Superior temporal gyrus (tissue), 1 donor: ENCODE measurements at regions not wholly inside any gene's neighbourhood (a gene's known extent, or its start where the extent isn't known, plus 50 kb on each side); places are given as distances from the start of the nearest gene placed in this dataset.
"Not testable (repeated sequence)": the region's sequence is repeated elsewhere in the genome, so short reads cannot be mapped to it uniquely, and the experiment has no call there.

Experiments
- DNase-seq: peaks from one replicate; pipeline ENCODE4 v3.0.0-alpha.2; 2016; ENCODE audit errors: extremely low spot score

DNA sequence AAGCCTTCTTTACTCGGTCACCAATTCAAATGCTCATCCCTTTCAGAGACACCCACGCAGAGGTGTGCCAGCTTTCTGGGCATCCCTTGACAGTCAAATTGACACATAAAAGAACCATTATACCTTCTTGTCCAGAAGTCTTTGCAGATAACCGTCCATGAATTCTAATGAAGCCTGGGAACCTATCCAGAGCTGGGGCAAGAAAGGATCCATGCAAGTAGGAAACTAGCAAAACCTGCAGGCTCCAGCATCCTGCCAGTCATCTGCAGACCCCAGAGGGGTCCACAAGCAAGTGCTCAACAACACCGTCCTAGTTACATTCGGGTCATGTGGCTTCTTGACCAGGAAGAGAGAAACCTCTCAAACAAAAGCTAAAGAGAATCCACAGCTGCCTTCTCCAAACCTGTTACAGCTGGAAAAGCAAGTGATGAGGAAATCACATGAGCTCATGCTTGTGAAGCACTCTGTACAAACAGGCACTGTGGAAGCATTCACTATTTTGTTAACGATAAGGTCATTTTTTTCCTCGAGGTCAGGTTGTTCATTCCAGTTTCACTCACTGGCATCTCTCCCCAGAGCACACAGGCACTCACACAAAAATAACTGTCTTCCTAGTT is 80.2 kb upstream of the DMRT1 start:
- DNase-seq: no peak

DNA sequence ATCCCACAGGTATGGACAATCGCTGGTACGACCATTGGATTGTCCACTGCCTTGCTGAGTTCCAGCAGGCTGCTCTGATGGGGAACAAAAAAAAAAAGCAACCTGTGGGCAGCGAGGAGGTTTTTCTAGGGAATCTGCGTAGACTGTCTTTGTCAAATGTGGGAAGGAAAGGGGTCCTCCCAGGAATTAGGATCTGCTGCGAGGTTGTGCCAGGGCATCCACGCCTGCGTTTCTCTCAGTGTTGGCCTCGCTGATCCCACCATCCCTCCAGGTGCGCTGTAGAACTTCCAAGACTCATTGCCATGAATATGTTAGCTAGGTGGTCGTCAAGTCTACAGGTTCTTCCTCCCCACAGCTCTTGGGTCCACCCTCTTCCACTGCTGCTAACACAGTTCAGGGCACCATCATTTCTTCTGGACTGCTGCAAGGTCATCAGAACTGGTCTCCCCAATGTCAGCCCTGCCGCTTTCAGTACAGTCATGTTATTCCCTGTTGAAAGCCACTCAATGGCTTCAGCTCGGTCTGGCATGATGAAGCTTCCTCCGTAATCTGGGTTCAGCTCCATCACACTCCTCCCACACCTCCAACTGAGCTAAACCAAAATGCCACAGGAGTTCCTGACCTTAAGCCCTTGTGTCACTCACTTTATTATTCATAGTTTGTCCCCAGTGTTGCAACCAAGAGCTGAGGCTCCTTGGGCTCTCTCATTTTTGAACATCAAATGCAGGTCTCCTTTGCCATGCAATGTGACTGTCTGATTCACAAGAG is 79.5 kb upstream of the DMRT1 start:
- no peak for DNase-seq

DNA sequence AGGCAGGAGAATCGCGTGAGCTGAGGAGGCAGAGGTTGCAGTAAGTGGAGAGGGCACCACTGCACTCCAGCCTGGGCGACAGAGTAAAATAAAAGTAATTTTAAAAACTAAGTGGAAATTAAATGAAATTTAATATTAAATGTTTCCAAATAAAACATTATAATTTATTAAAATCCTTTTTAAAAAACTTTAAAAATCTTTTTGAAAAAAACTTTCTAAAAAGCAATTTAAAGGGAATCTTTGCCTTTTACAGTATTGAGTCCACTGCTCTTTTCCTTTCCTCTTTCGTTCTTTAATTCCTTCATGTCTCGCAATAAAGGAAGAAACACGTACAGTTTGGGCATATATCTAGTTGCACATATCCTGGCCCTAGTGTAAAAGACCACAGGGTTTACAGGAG is 77.8 kb upstream of the DMRT1 start:
- DNase-seq: no peak

DNA sequence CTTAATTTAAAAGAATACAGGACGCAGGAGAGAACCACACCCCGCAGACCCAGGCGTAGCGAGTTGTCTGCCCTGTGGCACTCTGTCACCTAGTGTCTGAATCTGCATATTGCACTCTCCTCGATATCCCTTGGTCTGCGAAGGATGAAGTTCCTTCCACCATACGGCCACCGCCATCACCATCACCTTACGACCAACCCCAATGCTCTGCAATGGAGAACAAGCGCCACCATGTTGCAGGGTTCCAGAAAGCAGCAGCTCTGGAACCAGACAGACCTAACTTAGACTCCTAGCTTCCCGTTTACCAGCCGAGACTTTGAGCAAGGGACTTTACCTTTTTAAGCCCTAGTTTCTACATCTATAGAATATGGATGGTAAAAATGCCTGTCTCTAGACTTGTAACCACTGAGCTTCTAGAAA is 77.4 kb upstream of the DMRT1 start:
- DNase-seq: peak; percentile 74

DNA sequence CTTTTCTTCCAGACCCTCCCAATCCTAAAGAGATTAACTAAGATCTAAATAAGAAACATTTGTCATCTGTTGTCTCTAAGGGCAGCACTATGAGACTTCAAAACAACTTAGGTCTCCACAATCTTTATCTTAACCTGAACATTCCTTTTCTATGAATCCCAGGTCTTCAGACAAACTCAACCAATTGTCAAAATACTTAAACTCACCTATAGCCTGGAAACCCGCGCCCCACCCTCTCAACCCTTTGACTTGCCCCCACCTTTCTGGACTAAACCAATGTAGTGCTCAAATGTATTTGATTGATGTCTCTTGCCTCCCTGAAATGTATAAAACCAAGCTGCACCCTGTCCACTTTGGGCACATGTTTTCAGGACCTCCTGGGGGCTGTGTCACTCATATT is 76.5 kb upstream of the DMRT1 start:
- no peak for DNase-seq

DNA sequence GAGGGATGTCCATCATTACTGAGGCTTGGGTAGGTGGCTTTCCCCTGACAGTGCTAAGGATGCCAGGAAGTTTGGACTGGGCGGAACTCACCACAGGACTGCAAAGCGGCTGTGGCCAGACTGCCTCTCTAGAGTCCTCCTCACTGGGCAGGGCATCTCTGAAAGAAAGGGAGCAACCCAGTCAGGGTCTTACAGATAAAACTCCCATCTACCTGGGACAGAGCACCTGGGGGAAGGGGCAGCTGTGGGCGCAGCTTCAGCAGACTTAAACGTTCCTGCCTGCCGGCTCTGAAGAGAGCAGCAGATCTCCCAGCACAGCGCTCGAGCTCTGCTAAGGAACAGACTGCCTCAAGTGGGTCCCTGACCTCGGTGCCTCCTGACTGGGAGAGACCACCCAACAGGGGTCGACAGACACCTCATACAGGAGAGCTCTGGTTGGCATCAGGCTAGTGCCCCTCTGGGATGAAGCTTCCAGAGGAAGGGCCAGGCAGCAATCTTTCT is 74.4 kb upstream of the DMRT1 start:
- DNase-seq: not testable (repeated sequence)

DNA sequence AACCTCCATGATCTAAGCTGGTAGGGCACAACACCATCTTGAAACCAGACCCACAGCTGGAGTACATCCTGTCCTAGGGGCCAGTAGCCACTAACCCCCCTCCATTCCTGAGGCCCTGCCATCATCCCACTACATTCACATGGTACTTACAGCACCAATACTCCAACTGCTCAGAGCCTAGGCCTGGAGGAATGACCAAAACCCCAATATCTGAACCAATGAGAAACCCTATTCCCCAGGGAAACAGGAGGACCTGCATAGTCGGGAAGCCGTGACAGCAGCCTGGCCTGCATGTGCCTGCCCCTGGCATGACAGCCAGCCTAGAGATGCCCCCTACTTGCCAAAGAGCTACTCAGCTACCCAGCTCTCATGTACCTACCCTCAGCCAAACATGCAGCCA is 65.4 kb upstream of the DMRT1 start:
- no peak for DNase-seq

DNA sequence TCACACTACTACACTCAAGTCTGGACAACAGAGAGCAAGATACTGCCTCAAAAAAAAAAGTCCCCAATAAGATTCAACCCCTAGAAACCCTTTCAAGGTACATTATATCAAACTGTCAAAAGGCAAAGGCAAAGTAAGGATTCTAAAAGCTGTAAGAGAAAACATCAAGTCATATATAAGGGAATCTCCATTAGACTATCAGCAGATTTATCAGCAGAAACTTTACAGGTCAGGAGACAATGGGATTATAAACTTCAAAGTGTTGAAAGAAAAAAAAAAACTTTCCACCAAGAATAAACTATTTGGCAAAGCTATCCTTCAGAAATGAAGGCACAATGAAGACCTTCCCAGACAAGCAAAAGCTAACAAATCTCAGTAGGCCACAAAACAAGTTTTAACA is 63.5 kb upstream of the DMRT1 start:
- no peak for DNase-seq

DNA sequence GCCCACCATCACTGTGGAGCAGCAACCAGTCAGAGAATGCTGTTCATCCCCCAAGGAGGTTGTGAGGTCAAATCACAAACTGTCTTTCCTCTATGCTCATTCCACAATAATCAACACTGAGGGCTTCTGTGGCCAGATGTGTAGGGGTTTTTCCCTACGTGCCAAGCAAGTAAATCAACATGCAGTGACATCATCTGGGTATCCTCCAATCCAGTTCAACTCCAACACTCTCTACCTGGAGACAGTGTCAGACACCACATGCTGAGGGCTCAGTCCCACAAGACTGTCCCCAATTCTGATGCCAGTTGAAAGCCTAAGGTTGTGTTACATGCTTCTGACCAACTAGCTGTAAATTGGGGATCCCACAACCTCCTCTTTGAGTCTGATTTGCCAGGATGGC is 57.3 kb upstream of the DMRT1 start:
- DNase-seq: no peak

DNA sequence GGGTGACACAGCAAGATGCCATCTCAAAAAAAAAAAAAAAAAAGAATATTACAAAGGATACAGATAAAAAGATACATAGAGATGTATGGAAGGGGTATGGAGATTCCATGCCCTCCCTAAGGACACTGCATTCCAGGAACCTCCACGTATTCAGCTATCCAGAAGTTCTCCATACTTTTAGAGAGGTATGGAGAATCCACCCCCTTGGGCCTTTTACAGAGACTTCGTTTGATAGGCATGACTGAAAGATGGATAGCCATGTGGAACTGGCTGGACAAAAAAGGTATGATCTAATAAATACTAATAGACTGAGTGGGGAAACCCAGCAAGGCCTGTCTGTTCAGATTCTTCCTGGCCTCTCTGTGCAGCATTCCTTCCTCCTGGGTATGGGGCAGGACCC is 56.6 kb upstream of the DMRT1 start:
- no peak for DNase-seq

DNA sequence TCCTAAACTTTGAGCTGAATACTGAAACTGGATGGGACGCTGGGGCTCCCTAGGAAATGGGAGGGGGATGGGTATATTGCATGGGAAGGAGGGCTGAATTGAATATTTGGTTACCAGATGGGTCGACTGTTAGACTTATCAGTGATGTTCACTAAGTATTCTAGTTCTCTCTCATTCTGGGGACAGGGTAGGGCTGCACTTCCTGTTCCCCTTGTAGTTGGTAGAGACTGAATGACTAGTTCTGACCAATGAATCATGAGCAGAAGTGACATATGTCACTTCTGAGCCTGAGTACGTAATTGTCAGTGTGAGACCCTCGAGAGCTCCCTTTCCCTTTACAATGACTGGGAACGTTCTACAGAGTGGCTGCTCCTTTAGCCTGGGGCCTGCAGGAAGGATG is 55.5 kb upstream of the DMRT1 start:
- no peak for DNase-seq

DNA sequence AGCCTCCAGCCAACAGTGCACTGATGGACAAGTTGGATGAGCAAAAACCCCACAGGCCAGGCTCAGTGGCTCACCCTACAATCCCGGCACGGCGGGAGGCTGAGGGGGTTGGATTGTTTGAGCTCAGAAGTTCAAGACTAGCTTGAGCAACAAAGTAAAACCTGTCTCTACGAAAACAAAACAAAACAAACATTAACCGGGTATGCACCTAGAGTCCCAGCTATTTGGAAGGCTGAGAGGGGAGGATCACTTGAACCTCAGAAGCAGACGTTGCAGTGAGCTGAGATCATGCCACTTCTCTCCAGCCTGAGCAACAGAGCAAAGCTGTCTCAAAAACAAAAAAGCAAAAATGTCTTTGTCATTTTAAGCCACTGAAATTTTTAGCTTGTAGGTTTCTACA is 55.1 kb upstream of the DMRT1 start:
- no peak for DNase-seq

DNA sequence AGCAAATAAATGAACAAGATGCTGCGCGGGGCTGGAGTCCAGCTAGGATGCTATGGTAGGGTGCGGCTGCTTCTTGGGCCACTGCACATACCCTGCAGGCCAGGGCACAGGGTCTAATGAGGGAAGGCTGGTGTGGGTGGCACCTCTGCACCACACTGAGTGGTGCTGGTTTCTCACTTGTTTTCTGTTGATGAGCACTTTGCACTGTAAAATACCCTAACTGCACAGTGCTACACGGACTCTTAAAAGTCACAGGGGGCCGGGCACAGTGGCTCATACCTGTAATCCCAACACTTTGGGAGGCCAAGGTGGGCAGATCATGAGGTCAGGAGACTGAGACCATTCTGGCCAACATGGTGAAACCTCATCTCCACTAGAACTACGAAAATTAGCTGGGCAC is 52.7 kb upstream of the DMRT1 start:
- no peak for DNase-seq
